Glomerular endothelial cell (primary cell): ENCODE measurements at regions not wholly inside any gene's neighbourhood (a gene's known extent, or its start where the extent isn't known, plus 50 kb on each side); places are given as distances from the start of the nearest gene placed in this dataset.

Experiments
- DNase-seq: peaks from one replicate; pipeline ENCODE4 v3.0.0-alpha.2; 2011; ENCODE audit warnings: low read depth, low spot score; ENCODE audit errors: extremely low read depth

GRCh38 chr4:157889788-157890187 is 283.0 kb downstream of the GASK1B start:
- DNase-seq: no peak

- no peak for DNase-seq
Measured at GRCh38 chr4:157888281-157888680, 284.5 kb downstream of the GASK1B start.

GRCh38 chr4:157887316-157887715 is 285.5 kb downstream of the GASK1B start:
- DNase-seq: no peak

- DNase-seq: no peak
Measured at GRCh38 chr4:157886645-157887044, 286.2 kb downstream of the GASK1B start.

- DNase-seq: no peak
Measured at GRCh38 chr4:157885811-157886210, 287.0 kb downstream of the GASK1B start.

GRCh38 chr4:157882901-157883300 is 289.9 kb downstream of the GASK1B start:
- DNase-seq: no peak

- DNase-seq: no peak
Measured at GRCh38 chr4:157880761-157881160, 292.1 kb downstream of the GASK1B start.

GRCh38 chr4:157854819-157855218 is 318.0 kb downstream of the GASK1B start:
- no peak for DNase-seq

- DNase-seq: no peak
Measured at GRCh38 chr4:157840648-157841047, 332.2 kb downstream of the GASK1B start.

GRCh38 chr4:157840034-157840433 is 332.8 kb downstream of the GASK1B start:
- no peak for DNase-seq

- no peak for DNase-seq
Measured at GRCh38 chr4:157838366-157838765, 334.5 kb downstream of the GASK1B start.

- DNase-seq: no peak
Measured at GRCh38 chr4:157837071-157837703, 335.6 kb downstream of the GASK1B start.

- DNase-seq: no peak
Measured at GRCh38 chr4:157832596-157832995, 340.2 kb downstream of the GASK1B start.

- no peak for DNase-seq
Measured at GRCh38 chr4:157824021-157824420, 348.8 kb downstream of the GASK1B start.

GRCh38 chr4:157821814-157822213 is 351.0 kb downstream of the GASK1B start:
- no peak for DNase-seq

- DNase-seq: no peak
Measured at GRCh38 chr4:157819693-157820464, 352.9 kb downstream of the GASK1B start.

- no peak for DNase-seq
Measured at GRCh38 chr4:157818946-157819692, 353.7 kb downstream of the GASK1B start.

- DNase-seq: no peak
Measured at GRCh38 chr4:157810137-157810774, 362.6 kb downstream of the GASK1B start.

GRCh38 chr4:157808796-157809383 is 363.9 kb downstream of the GASK1B start:
- DNase-seq: peak; percentile 12

GRCh38 chr4:157806184-157806583 is 366.6 kb downstream of the GASK1B start:
- no peak for DNase-seq

GRCh38 chr4:157804986-157805385 is 367.8 kb downstream of the GASK1B start:
- DNase-seq: no peak
